ENCODE measurements at regions not wholly inside any gene's neighbourhood (a gene's known extent, or its start where the extent isn't known, plus 50 kb on each side); places are given as distances from the start of the nearest gene placed in this dataset.

- TF ChIP-seq POLR2AphosphoS5 (IDR thresholded peaks at IDR 0.05) (no peak), CTCF (IDR thresholded peaks at IDR 0.05) (no peak), EP300 (IDR thresholded peaks at IDR 0.05) (no peak), POLR2A (IDR thresholded peaks at IDR 0.05; ENCODE audit: low read depth) (no peak)
These were observed 324.8 kb downstream of the QKI start for GRCh38 chr6:163739408-163739725.

Data from esophagus muscularis mucosa (tissue), 4 donors.